Osteoblast (primary cell): ENCODE measurements at regions not wholly inside any gene's neighbourhood (a gene's known extent, or its start where the extent isn't known, plus 50 kb on each side); places are given as distances from the start of the nearest gene placed in this dataset.

Experiments used
- DNase-seq: peaks from one replicate; pipeline ENCODE4 v3.0.0; 2011; ENCODE audit warnings: low spot score, mixed read lengths; ENCODE audit not compliant: insufficient read length; ENCODE audit errors: missing footprints
- H2AFZ ChIP-seq: 2 replicates; pipeline ENCODE4 v1.6.0; 2011; ENCODE audit warnings: mild to moderate bottlenecking, low read length
- H3K27ac ChIP-seq: 2 replicates; pipeline ENCODE4 v1.5.1; 2011; ENCODE audit warnings: mild to moderate bottlenecking, low read depth, low read length, moderate library complexity
- H3K27me3 ChIP-seq: 2 replicates; pipeline ENCODE4 v1.6.0; 2012; ENCODE audit warnings: mild to moderate bottlenecking, control low read depth, inconsistent platforms, low read length, moderate library complexity; ENCODE audit not compliant: insufficient read depth
- H3K36me3 ChIP-seq: 2 replicates; pipeline ENCODE4 v1.5.1; 2011; ENCODE audit warnings: mild to moderate bottlenecking, low read length, control low read depth, moderate library complexity; ENCODE audit not compliant: insufficient read depth
- H3K4me1 ChIP-seq: 2 replicates; pipeline ENCODE4 v1.5.1; 2011; ENCODE audit warnings: mild to moderate bottlenecking, low read length, control low read depth, moderate library complexity; ENCODE audit not compliant: insufficient read depth
- H3K4me2 ChIP-seq: 2 replicates; pipeline ENCODE4 v1.6.0; 2011; ENCODE audit warnings: mild to moderate bottlenecking, low read length; ENCODE audit not compliant: insufficient read depth
- H3K4me3 ChIP-seq: fragments of 200-600 bp; sonication (generic); 3 replicates; pipeline ENCODE4 v1.5.1; 2012; ENCODE audit warnings: mild to moderate bottlenecking, low read length, inconsistent platforms; ENCODE audit not compliant: insufficient read depth
- H3K79me2 ChIP-seq: 2 replicates; pipeline ENCODE4 v1.6.0; 2012; ENCODE audit warnings: mild to moderate bottlenecking, low read length, control low read depth, inconsistent platforms; ENCODE audit not compliant: insufficient read depth
- H3K9me3 ChIP-seq: 2 replicates; pipeline ENCODE4 v1.5.1; 2011; ENCODE audit warnings: low read depth, low read length, control low read depth
- H4K20me1 ChIP-seq: 2 replicates; pipeline ENCODE4 v1.6.0; 2012; ENCODE audit warnings: mild to moderate bottlenecking, low read length, control low read depth; ENCODE audit not compliant: insufficient read depth
- TF ChIP-seq, protein P1 (sequence below): IDR thresholded peaks from 2 replicates; pipeline ENCODE4 v1.5.1; 2011; ENCODE audit warnings: mild to moderate bottlenecking, low read depth, low read length, moderate library complexity; ENCODE audit errors: extremely low read depth

DNA sequence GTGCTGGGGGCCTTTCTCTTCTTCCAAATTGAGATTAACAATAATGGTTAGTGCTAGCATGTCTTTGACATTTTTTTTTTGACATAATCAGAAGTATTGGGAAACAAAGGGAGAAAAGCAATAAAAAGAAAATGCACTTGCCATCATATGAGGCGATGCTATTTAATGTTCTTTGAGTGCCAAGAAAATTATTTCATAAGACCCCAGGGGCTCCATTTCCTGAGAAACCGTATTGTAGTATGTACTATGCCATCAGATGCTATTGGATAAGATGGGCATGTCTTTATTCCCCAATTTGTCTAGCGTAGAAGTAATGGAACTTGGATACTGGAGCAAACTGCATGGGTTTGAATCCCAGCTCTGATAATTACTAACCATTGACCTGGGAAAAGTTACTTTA, 408.9 kb downstream of the ADRA2A start:
- TF ChIP-seq, protein P1, sequence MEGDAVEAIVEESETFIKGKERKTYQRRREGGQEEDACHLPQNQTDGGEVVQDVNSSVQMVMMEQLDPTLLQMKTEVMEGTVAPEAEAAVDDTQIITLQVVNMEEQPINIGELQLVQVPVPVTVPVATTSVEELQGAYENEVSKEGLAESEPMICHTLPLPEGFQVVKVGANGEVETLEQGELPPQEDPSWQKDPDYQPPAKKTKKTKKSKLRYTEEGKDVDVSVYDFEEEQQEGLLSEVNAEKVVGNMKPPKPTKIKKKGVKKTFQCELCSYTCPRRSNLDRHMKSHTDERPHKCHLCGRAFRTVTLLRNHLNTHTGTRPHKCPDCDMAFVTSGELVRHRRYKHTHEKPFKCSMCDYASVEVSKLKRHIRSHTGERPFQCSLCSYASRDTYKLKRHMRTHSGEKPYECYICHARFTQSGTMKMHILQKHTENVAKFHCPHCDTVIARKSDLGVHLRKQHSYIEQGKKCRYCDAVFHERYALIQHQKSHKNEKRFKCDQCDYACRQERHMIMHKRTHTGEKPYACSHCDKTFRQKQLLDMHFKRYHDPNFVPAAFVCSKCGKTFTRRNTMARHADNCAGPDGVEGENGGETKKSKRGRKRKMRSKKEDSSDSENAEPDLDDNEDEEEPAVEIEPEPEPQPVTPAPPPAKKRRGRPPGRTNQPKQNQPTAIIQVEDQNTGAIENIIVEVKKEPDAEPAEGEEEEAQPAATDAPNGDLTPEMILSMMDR = no peak
- Histone ChIP-seq H3K36me3 (no peaks in the 10 kb centered on the region), H3K4me2 (no peak overlapping the region), H2AFZ (no peak overlapping the region), H3K79me2 (no peaks in the 10 kb centered on the region), H3K27me3 (no peaks in the 10 kb centered on the region), H3K27ac (no peak overlapping the region), H3K4me1 (no peaks in the 10 kb centered on the region), H3K9me3 (no peaks in the 10 kb centered on the region), H4K20me1 (no peaks in the 10 kb centered on the region), H3K4me3 (no peak overlapping the region)
- DNase-seq = no peak

DNA sequence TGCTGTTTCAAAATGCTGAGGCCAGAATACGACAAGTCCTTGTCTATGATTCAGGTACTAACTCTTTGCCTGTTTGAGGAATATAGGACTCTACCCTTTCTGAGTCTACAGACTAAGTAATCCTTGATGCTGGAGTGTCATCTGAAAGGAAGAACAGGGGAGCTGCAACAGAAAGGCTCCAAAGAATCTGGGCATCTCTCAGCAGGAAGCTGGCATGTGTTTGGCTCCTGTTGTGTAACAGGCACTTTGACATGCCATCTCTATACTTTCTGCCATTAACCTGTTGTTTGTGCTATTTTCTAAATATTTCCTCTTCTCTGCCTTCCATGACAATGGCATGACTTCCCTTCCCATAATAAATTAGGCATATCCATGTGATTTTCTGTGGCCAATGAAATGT, 409.5 kb downstream of the ADRA2A start:
- Histone ChIP-seq H3K27me3 (no peaks in the 10 kb centered on the region), H3K4me1 (no peaks in the 10 kb centered on the region), H3K9me3 (no peaks in the 10 kb centered on the region), H3K27ac (no peak overlapping the region), H3K4me2 (no peak overlapping the region), H2AFZ (no peak overlapping the region), H3K79me2 (no peaks in the 10 kb centered on the region), H4K20me1 (no peaks in the 10 kb centered on the region), H3K4me3 (no peak overlapping the region), H3K36me3 (no peaks in the 10 kb centered on the region)
- no peak for DNase-seq
- TF ChIP-seq, protein P1 = no peak

DNA sequence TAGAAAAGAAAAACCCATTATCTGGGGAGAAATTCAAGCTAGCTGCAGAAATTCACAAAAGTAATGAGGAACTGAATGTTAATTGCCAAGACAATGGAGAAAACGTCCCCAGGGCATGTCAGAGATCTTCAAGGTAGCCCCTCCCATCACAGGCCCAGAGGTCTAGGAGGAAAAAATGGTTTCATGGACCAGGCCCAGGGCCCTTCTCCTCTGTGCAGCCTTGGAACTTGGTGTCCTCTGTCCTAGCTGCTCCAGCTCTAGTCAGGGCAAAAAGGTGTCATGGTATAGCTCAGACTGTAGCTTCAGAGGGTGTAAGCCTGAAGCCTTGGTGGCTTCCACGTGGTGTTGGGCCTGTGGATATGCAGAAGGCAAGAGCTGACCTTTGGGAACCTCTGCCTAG, 411.8 kb downstream of the ADRA2A start:
- no peaks in the 10 kb centered on the region for H3K27me3 ChIP-seq
- H4K20me1 ChIP-seq = no peaks in the 10 kb centered on the region
- H3K27ac ChIP-seq = no peak overlapping the region
- H3K4me1 ChIP-seq = no peaks in the 10 kb centered on the region
- no peak for DNase-seq
- H3K36me3 ChIP-seq = no peaks in the 10 kb centered on the region
- TF ChIP-seq, protein P1 = no peak
- no peak overlapping the region for H3K4me3 ChIP-seq
- H2AFZ ChIP-seq = no peak overlapping the region
- H3K4me2 ChIP-seq = no peak overlapping the region
- H3K9me3 ChIP-seq = no peaks in the 10 kb centered on the region
- H3K79me2 ChIP-seq = no peaks in the 10 kb centered on the region

DNA sequence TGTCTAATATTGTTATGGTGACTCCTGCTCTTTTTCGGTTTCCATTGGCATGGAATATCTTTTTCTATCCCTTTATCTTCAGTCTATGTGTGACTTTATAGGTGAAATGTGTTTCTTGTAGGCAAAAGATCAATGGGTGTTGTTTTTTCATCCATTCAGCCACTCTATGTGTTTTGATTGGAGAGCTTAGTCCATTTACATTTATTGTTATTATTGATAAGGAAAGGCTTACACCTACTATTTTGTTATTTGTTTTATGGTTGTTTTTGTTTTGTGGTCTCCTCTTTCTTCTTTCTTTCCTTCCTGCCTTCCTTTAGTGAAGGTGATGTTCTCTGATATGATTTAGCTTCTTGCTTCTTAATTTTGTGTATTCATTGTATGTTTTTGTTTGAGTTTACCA, 414.3 kb downstream of the ADRA2A start:
- no peaks in the 10 kb centered on the region for H4K20me1 ChIP-seq
- H2AFZ ChIP-seq = no peak overlapping the region
- H3K36me3 ChIP-seq = no peaks in the 10 kb centered on the region
- no peaks in the 10 kb centered on the region for H3K27me3 ChIP-seq
- H3K9me3 ChIP-seq = no peaks in the 10 kb centered on the region
- TF ChIP-seq, protein P1 = no peak
- no peak overlapping the region for H3K4me2 ChIP-seq
- no peaks in the 10 kb centered on the region for H3K79me2 ChIP-seq
- no peaks in the 10 kb centered on the region for H3K4me1 ChIP-seq
- no peak for DNase-seq
- no peak overlapping the region for H3K27ac ChIP-seq
- no peak overlapping the region for H3K4me3 ChIP-seq
